IPS DF 6.9 (cell line): ENCODE measurements at regions not wholly inside any gene's neighbourhood (a gene's known extent, or its start where the extent isn't known, plus 50 kb on each side); places are given as distances from the start of the nearest gene placed in this dataset.

Experiments
- DNase-seq: peaks from one replicate; pipeline ENCODE4 v3.0.0-alpha.2; 2013; ENCODE audit warnings: low read depth, low spot score
- H3K27ac ChIP-seq: one replicate; pipeline ENCODE4 v1.5.1; 2013; ENCODE audit warnings: low read length, control low read depth
- H3K27me3 ChIP-seq: 2 replicates; pipeline ENCODE4 v1.6.1; 2013; ENCODE audit warnings: mild to moderate bottlenecking, low read length; ENCODE audit not compliant: control insufficient read depth, insufficient read depth
- H3K36me3 ChIP-seq: 2 replicates; pipeline ENCODE4 v1.6.1; 2013; ENCODE audit warnings: low read length; ENCODE audit not compliant: control insufficient read depth, insufficient read depth
- H3K4me1 ChIP-seq: 2 replicates; pipeline ENCODE4 v1.6.1; 2013; ENCODE audit warnings: low read length; ENCODE audit not compliant: control insufficient read depth, insufficient read depth
- H3K4me3 ChIP-seq: 2 replicates; pipeline ENCODE4 v1.5.1; 2013; ENCODE audit warnings: mild to moderate bottlenecking, low read length
- H3K9me3 ChIP-seq: 2 replicates; pipeline ENCODE4 v1.6.1; 2013; ENCODE audit warnings: low read length, inconsistent platforms; ENCODE audit not compliant: control insufficient read depth, insufficient read depth
- WGBS: extraction: QIAGEN DNeasy Blood & Tissue Kit; methylation state at CpG from one replicate; pipeline ENCODE4 v1.1.7; 2013; ENCODE audit warnings: mixed read lengths, missing lambda C conversion rate; ENCODE audit not compliant: insufficient read length, insufficient coverage; 5-methylcytosine and 5-hydroxymethylcytosine counted together

DNA sequence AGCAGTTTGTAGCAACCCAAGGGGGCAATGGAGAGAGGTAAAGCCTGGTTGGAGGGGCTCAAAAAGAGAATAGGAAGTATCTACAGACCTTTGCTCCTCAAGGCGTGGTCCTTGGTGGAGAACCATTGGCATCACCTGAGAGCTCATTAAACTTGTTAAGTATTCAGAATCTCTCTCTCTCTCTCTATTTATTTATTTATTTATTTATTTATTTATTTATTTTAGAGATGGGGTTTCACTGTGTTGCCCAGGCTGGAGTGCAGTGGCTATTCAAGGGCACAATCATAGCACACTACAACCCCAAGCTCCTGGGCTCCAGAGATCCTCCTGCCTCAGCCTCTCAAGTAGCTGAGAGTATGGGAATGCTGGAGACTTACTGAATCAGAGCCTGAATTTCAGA is 193.1 kb upstream of the ADCY2 start:
- Histone ChIP-seq H3K27ac (no peak overlapping the region), H3K9me3 (peaks cover 2% of the 10 kb centered on the region; the same call in 1 of the 2 replicates), H3K4me1 (no peaks in the 10 kb centered on the region), H3K36me3 (no peaks in the 10 kb centered on the region), H3K27me3 (no peaks in the 10 kb centered on the region), H3K4me3 (no peak overlapping the region)
- DNase-seq: no peak
- no CpG with 5 or more reads among the region's 1 CpG for WGBS

DNA sequence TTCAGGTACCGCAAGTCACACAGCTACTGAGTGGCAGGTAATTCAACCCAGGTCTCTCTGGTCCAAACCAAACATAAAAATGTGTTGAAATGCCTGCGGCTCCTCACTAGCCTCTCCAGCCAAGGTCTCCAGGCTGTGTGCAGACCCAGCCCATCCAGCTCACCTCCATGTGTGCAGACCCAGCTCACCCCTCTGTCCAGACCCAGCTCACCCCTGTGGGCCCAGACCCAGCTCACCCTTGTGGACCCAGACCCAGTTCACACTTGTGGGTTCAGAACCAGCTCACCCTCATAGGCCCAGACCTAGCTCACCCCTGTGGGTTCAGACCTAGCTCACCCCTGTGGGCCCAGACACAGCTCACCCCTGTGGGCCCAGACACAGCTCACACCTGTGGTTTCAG is 188.0 kb upstream of the ADCY2 start:
- Histone ChIP-seq H3K9me3 (no peaks in the 10 kb centered on the region), H3K4me1 (no peaks in the 10 kb centered on the region), H3K4me3 (no peak overlapping the region), H3K27ac (no peak overlapping the region), H3K36me3 (no peaks in the 10 kb centered on the region), H3K27me3 (no peaks in the 10 kb centered on the region)
- WGBS: no CpG with 5 or more reads among the region's 2 CpGs
- no peak for DNase-seq

DNA sequence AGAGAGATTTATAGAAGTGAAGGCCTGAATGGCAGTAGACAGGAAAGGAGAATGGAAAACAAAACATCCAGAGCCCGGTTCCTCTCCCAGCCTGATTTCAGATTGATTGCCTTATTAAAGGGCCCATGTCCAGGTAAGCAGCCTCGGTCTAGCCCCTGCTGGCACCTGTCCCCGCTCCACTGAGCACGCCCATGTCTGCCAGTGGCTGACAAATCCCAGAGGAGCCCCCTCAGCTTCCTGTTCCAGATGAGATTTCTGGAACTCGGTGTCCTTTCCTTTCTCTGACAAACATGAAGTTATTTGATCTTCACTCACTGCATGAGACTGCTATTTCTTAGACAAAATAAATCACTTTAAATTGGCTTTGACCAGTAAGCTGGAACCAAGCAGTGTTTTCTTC is 187.0 kb upstream of the ADCY2 start:
- WGBS: no CpG with 5 or more reads among the region's 5 CpGs

DNA sequence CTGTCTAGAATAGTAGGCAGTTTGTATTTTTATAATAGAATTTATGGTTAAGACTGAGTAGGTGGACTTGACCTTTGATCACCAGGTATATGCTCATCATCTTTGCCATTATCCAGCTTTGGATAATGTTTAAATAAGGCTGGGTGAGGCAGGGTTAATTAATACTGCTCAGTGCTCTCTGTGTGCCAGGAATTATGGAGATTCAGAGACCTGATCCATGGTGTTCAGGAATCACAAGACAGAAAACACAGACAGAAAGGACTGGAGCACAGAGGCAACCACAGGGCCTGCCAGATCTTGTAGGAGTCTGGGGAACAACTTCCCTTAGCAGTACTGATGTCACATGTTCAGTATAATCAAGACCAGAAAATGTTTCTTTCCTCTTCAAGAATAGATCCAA is 186.3 kb upstream of the ADCY2 start:
- Histone ChIP-seq H3K27me3 (no peaks in the 10 kb centered on the region), H3K9me3 (no peaks in the 10 kb centered on the region), H3K4me1 (no peaks in the 10 kb centered on the region), H3K27ac (no peak overlapping the region), H3K4me3 (no peak overlapping the region), H3K36me3 (no peaks in the 10 kb centered on the region)
- DNase-seq: no peak

More for the DNA sequence above, 187.0 kb upstream of the ADCY2 start:
- H3K36me3 ChIP-seq: no peaks in the 10 kb centered on the region
- no peaks in the 10 kb centered on the region for H3K27me3 ChIP-seq
- no peak for DNase-seq
- no peak overlapping the region for H3K27ac ChIP-seq
- H3K4me3 ChIP-seq: no peak overlapping the region
- H3K9me3 ChIP-seq: no peaks in the 10 kb centered on the region
- no peaks in the 10 kb centered on the region for H3K4me1 ChIP-seq

DNA sequence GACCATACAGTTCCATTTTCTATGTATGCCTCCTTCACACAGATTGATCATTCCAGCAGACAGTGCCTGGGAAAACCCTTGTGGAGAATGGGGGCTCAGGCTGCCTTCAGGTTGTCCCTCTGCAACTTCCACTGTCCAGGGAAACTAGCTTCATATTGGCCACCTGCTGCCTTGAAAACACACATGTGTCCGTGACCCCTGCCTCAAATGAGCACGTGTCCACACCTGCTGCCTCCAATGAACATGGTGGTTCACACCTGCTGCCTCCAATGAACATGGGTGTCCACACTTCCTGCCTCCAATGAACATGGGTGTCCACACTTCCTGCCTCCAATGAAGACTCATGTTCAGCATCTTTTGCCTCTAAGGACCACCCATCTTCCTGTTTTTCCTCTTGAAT is 185.4 kb upstream of the ADCY2 start:
- no peaks in the 10 kb centered on the region for H3K9me3 ChIP-seq
- H3K27ac ChIP-seq: no peak overlapping the region
- WGBS: no CpG with 5 or more reads among the region's 2 CpGs
- H3K4me3 ChIP-seq: no peak overlapping the region
- DNase-seq: no peak
- no peaks in the 10 kb centered on the region for H3K36me3 ChIP-seq
- H3K4me1 ChIP-seq: no peaks in the 10 kb centered on the region
- H3K27me3 ChIP-seq: no peaks in the 10 kb centered on the region

DNA sequence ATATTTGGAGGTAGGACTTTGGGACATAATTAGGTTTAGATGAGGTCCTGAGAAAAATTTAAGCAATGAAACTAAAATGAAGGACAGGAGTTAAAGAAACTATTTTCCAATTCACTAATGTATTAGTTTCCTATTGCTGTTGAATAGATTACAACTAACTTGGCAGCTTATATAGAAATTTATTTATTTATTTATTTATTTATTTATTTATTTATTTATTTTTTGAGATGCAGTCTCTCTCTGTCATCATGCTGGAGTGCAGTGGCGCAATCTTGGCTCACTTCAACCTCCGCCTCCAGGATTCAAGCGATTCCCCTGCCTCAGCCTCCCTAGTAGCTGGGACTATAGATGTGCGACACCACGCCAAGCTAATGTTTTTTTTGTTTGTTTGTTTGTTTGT is 182.4 kb upstream of the ADCY2 start:
- Histone ChIP-seq H3K27ac (no peak overlapping the region), H3K9me3 (no peaks in the 10 kb centered on the region), H3K36me3 (no peaks in the 10 kb centered on the region), H3K4me3 (no peak overlapping the region), H3K4me1 (no peaks in the 10 kb centered on the region), H3K27me3 (no peaks in the 10 kb centered on the region)
- no CpG with 5 or more reads among the region's 5 CpGs for WGBS
- DNase-seq: no peak

DNA sequence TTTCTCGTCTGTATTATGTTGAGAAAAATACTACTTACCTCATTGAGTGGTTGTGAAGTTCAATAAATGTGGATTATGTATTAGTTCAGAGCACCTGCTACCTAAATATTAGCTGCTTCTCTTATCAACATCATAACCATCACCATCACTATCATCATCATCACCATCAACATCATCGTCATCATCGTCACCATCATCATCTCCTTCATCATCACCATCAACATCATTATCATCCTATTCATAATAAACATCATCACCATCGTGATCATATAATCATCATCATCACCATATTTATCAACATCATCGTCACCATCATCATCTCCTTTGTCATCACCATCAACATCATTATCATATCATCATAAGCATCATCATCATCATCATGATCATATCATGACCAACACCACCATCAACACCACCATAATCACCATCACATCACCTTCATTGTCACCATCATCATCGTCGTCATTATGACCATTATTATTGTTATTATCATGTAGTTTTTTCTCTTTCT is 181.0 kb upstream of the ADCY2 start:
- no peaks in the 10 kb centered on the region for H3K36me3 ChIP-seq
- no peaks in the 10 kb centered on the region for H3K4me1 ChIP-seq
- no peaks in the 10 kb centered on the region for H3K9me3 ChIP-seq
- H3K27me3 ChIP-seq: no peaks in the 10 kb centered on the region
- 100% methylated on average over 6 of the region's 7 CpGs for WGBS
- H3K4me3 ChIP-seq: no peak overlapping the region
- no peak overlapping the region for H3K27ac ChIP-seq
- no peak for DNase-seq

DNA sequence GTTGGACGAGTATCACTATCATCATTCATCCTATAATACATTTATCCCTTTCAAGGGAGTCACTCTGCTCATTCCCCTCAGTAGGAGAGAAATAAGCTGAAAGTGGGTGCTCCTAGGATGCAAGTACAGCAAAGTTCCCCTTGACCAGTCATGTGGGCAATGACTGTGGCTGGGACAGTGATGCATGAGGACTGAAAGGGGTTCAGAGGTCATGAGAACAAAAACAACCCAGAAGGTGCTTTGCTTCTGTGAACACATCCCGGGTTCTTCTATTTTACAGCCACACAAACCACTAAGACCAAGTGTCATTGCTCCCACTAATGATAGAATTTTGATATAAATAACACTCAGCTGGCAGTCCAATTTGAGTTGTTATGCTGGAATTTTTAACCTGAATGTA is 177.8 kb upstream of the ADCY2 start:
- Histone ChIP-seq H3K36me3 (no peaks in the 10 kb centered on the region), H3K4me1 (no peaks in the 10 kb centered on the region), H3K27ac (no peak overlapping the region), H3K27me3 (no peaks in the 10 kb centered on the region), H3K9me3 (no peaks in the 10 kb centered on the region), H3K4me3 (no peak overlapping the region)
- no CpG with 5 or more reads among the region's 2 CpGs for WGBS
- DNase-seq: no peak

DNA sequence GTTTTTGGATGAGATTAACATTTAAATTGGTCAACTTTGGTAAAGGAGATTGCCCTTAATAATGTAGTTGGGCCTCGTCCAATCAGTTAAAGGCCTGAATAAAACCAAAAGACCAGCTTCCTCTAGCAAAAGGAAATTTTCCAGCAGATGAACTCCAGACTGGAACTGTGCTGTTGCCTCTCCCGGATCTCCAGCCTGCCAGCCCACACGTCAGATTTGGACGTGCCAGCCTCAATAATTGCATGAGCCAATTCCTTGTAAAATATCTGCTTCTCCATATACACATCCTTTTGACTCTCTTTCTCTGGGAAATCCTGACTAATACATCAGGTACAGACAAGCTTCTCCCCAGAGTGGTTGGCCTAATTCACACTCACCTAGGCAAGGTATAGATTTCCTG is 175.8 kb upstream of the ADCY2 start:
- Histone ChIP-seq H3K9me3 (no peaks in the 10 kb centered on the region), H3K27me3 (no peaks in the 10 kb centered on the region), H3K4me1 (no peaks in the 10 kb centered on the region), H3K27ac (no peak overlapping the region), H3K4me3 (no peak overlapping the region), H3K36me3 (no peaks in the 10 kb centered on the region)
- no peak for DNase-seq
- WGBS: no CpG with 5 or more reads among the region's 4 CpGs

DNA sequence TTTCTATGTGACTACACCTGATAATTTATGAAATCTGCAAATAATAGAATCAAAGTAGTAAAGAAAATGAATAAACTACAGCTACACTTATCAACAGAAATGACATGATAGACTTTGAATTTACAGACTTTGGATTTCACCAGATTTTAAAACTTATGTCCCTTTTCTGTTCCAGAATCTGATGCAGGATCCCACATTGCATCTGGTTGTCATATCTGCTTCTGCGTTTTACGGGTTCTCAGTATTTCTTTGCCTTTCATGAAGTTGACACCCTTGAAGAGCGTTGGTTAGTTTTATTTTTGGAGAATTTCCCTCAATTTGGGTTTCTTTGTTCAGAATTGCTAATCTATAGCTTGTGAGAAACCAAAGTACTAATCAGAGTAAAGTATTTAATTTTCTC is 174.9 kb upstream of the ADCY2 start:
- Histone ChIP-seq H3K27me3 (no peaks in the 10 kb centered on the region), H3K4me3 (no peak overlapping the region), H3K4me1 (no peaks in the 10 kb centered on the region), H3K9me3 (no peaks in the 10 kb centered on the region), H3K36me3 (no peaks in the 10 kb centered on the region), H3K27ac (no peak overlapping the region)
- no CpG with 5 or more reads among the region's 3 CpGs for WGBS
- DNase-seq: no peak

DNA sequence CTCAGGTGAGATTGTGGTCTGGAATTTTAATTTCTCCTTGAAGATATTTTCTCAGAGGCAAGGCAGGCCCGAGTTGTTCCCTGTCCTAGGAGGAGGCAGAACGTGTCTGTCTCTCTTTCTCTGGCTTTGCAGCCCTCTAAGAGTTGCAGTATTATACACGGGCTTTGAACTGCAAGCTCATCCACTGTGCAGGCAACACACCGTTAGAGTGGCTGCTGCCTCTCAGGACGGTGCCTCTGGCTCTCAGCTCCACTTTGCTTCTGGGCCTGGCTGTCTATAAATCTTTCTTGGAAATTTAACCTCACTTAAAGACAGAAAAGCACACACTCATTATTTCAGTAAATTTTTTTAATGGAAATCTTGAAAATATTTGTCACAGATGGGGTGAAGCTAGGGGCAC is 170.1 kb upstream of the ADCY2 start:
- no peak overlapping the region for H3K27ac ChIP-seq
- no peak for DNase-seq
- H3K4me1 ChIP-seq: no peaks in the 10 kb centered on the region
- no peaks in the 10 kb centered on the region for H3K27me3 ChIP-seq
- H3K4me3 ChIP-seq: no peak overlapping the region
- WGBS: no CpG with 5 or more reads among the region's 5 CpGs
- no peaks in the 10 kb centered on the region for H3K36me3 ChIP-seq
- H3K9me3 ChIP-seq: peaks cover 1% of the 10 kb centered on the region
